IMR-90 (cell line): ENCODE measurements at regions not wholly inside any gene's neighbourhood (a gene's known extent, or its start where the extent isn't known, plus 50 kb on each side); places are given as distances from the start of the nearest gene placed in this dataset.
"Not testable (repeated sequence)": the region's sequence is repeated elsewhere in the genome, so short reads cannot be mapped to it uniquely, and the experiment has no call there.

ENCODE experiments used
- ATAC-seq: fragments of 200-7000 bp; cut with Tn5 transposase; 2 replicates; pipeline ENCODE4 v1.9.1; 2020; ENCODE audit warnings: low read depth, mild to moderate bottlenecking, moderate library complexity
- BruUV-seq: library from RNA; stranded (reverse); fragments of 400-500 nt; replicated peaks from 2 replicates; lab custom pipeline; 2021; lab: Mats Ljungman, UMichigan
- CTCF ChIA-PET: fragments of 300-600 bp; formaldehyde crosslinking; extraction: SDS; loops from one replicate; lab custom pipeline; 2021; ENCODE audit warnings: antibody characterized with exemption; lab: Yijun Ruan, JAX
- POLR2A ChIA-PET: fragments of 300-600 bp; sonication (Branson Sonifier 250); formaldehyde crosslinking; loops from one replicate; lab custom pipeline; 2022; ENCODE audit warnings: antibody characterized with exemption; ENCODE audit not compliant: unreplicated experiment; lab: Charles Lee
- DNase-seq: peaks from one replicate; pipeline ENCODE4 v3.0.0; 2013
- H2AFZ ChIP-seq: replicated peaks from 2 replicates; pipeline ENCODE3; 2013; ENCODE audit warnings: low read length, mild to moderate bottlenecking; ENCODE audit not compliant: poor library complexity
- H2AK5ac ChIP-seq: 2 replicates; pipeline ENCODE4 v1.6.1; 2013; ENCODE audit warnings: low read depth, low read length, inconsistent platforms
- H2AK9ac ChIP-seq: replicated peaks from 2 replicates; pipeline ENCODE3; 2013; ENCODE audit warnings: mild to moderate bottlenecking, low read depth, low read length, moderate library complexity; ENCODE audit not compliant: poor library complexity
- H2BK120ac ChIP-seq: 2 replicates; pipeline ENCODE4 v1.6.1; 2013; ENCODE audit warnings: low read depth, low read length, inconsistent platforms
- H2BK15ac ChIP-seq: 3 replicates; pipeline ENCODE4 v1.6.1; 2013; ENCODE audit warnings: low read depth, low read length, inconsistent platforms
- H2BK20ac ChIP-seq: 2 replicates; pipeline ENCODE4 v1.6.1; 2013; ENCODE audit warnings: low read depth, mild to moderate bottlenecking, inconsistent platforms, low read length, moderate library complexity
- H2BK5ac ChIP-seq: 2 replicates; pipeline ENCODE4 v1.6.1; 2013; ENCODE audit warnings: mild to moderate bottlenecking, low read depth, low read length, inconsistent platforms; ENCODE audit not compliant: poor library complexity, severe bottlenecking
- H3K14ac ChIP-seq: replicated peaks from 2 replicates; pipeline ENCODE4 v1.6.1; 2013; ENCODE audit warnings: low read depth, low read length, inconsistent platforms
- H3K18ac ChIP-seq: 2 replicates; pipeline ENCODE4 v1.6.1; 2013; ENCODE audit warnings: low read depth, low read length, control low read depth
- H3K23ac ChIP-seq: 2 replicates; pipeline ENCODE4 v1.6.1; 2013; ENCODE audit warnings: low read depth, low read length, inconsistent platforms
- H3K27ac ChIP-seq: 2 replicates; pipeline ENCODE4 v1.5.1; 2013; ENCODE audit warnings: mild to moderate bottlenecking, control low read depth, low read length; ENCODE audit not compliant: insufficient read depth
- H3K27me3 ChIP-seq: 2 replicates; pipeline ENCODE4 v1.6.1; 2013; ENCODE audit warnings: low read length; ENCODE audit not compliant: control insufficient read depth, insufficient read depth
- H3K36me3 ChIP-seq: 2 replicates; pipeline ENCODE4 v1.6.1; 2013; ENCODE audit warnings: low read length, mixed read lengths; ENCODE audit not compliant: control insufficient read depth, insufficient read depth
- H3K4ac ChIP-seq: 2 replicates; pipeline ENCODE4 v1.6.1; 2013; ENCODE audit warnings: low read depth, low read length, inconsistent platforms
- H3K4me1 ChIP-seq: 2 replicates; pipeline ENCODE4 v1.6.1; 2013; ENCODE audit warnings: low read length, mixed read lengths; ENCODE audit not compliant: control insufficient read depth, insufficient read depth
- H3K4me2 ChIP-seq: 2 replicates; pipeline ENCODE4 v1.6.1; 2013; ENCODE audit warnings: low read depth, mild to moderate bottlenecking, control low read depth, low read length, moderate library complexity
- H3K4me3 ChIP-seq: 2 replicates; pipeline ENCODE4 v1.5.1; 2013; ENCODE audit warnings: low read depth, mild to moderate bottlenecking, control low read depth, low read length, moderate library complexity; ENCODE audit not compliant: insufficient read depth
- H3K56ac ChIP-seq: 2 replicates; pipeline ENCODE4 v1.6.1; 2013; ENCODE audit warnings: low read length, inconsistent platforms; ENCODE audit not compliant: insufficient read depth; ENCODE audit errors: extremely low read depth
- H3K79me1 ChIP-seq, 2 experiments: 2 replicates each; pipeline ENCODE4 v1.6.1; 2013; ENCODE audit warnings: low read length in 2 of 2, inconsistent platforms in 1 of 2, low read depth in 1 of 2
- H3K9ac ChIP-seq: 2 replicates; pipeline ENCODE4 v1.6.1; 2013; ENCODE audit warnings: low read depth, low read length, control low read depth
- H3K9me1 ChIP-seq: 2 replicates; pipeline ENCODE4 v1.6.1; 2013; ENCODE audit warnings: low read length, inconsistent platforms; ENCODE audit not compliant: insufficient read depth
- H3K9me3 ChIP-seq: 2 replicates; pipeline ENCODE4 v1.6.1; 2013; ENCODE audit warnings: low read length; ENCODE audit not compliant: control insufficient read depth, insufficient read depth
- H4K20me1 ChIP-seq: 2 replicates; pipeline ENCODE4 v1.6.1; 2013; ENCODE audit warnings: low read length, inconsistent platforms; ENCODE audit not compliant: insufficient read depth
- H4K5ac ChIP-seq: 2 replicates; pipeline ENCODE4 v1.6.1; 2013; ENCODE audit warnings: mild to moderate bottlenecking, low read depth, low read length, control low read depth
- H4K8ac ChIP-seq, 2 experiments: 2 replicates each; pipeline ENCODE4 v1.6.1; 2013; ENCODE audit warnings: low read depth in 2 of 2, low read length in 2 of 2, control low read depth in 1 of 2, inconsistent platforms in 1 of 2
- H4K91ac ChIP-seq: 2 replicates; pipeline ENCODE4 v1.6.1; 2013; ENCODE audit warnings: low read depth, low read length, inconsistent platforms; ENCODE audit not compliant: insufficient read depth
- WGBS, 2 experiments: methylation state at CpG; one replicate each; pipeline versions ENCODE4 v1.1.5 to v1.1.7; 2013; ENCODE audit warnings: missing lambda C conversion rate in 2 of 2; ENCODE audit not compliant: insufficient read length in 1 of 2; ENCODE audit errors: extremely low coverage in 2 of 2; 5-methylcytosine and 5-hydroxymethylcytosine counted together
- dilution Hi-C: fragments of 300-500 bp; cut with HindIII; formaldehyde crosslinking; loops from one replicate; pipeline ENCODE4 v1.14.3; 2018; ENCODE audit warnings: low sequenced_read_pairs; ENCODE audit not compliant: unreplicated experiment
- in situ Hi-C: fragments of 300-500 bp; cut with MboI; formaldehyde crosslinking; loops from 3 replicates; pipeline ENCODE4 v1.14.3; 2019; ENCODE audit warnings: low sequenced_read_pairs, inconsistent platforms, mixed read lengths
- intact Hi-C: fragments of 100-400 bp; cut with micrococcal nuclease; formaldehyde crosslinking; loops from 2 replicates; pipeline ENCODE4 v1.10.0; 2022

GRCh38 chr18:37832010-37832695, 266.6 kb upstream of the CELF4 start:
- 77% methylated on average over 6 of the region's 15 CpGs; no CpG with 5 or more reads in 1 of the 2 experiments for WGBS, 2 experiments
- H3K56ac ChIP-seq, H3K4me1 ChIP-seq, H3K9ac ChIP-seq, H3K4me3 ChIP-seq, DNase-seq, H3K4ac ChIP-seq, dilution Hi-C loops, H2AK9ac ChIP-seq, H4K8ac ChIP-seq, H3K18ac ChIP-seq, H3K27me3 ChIP-seq, H3K9me1 ChIP-seq, in situ Hi-C loops, H3K36me3 ChIP-seq, H3K23ac ChIP-seq, H4K91ac ChIP-seq, H4K20me1 ChIP-seq, H2AK5ac ChIP-seq, H2BK15ac ChIP-seq, H3K79me1 ChIP-seq, H2BK5ac ChIP-seq, ATAC-seq, H3K4me2 ChIP-seq, H3K27ac ChIP-seq, H2BK120ac ChIP-seq, H3K9me3 ChIP-seq, H2AFZ ChIP-seq, intact Hi-C loops, H2BK20ac ChIP-seq, H4K5ac ChIP-seq, CTCF ChIA-PET, BruUV-seq, H3K14ac ChIP-seq, POLR2A ChIA-PET: not testable (repeated sequence)
